IMR-90 (cell line): ENCODE measurements at regions not wholly inside any gene's neighbourhood (a gene's known extent, or its start where the extent isn't known, plus 50 kb on each side); places are given as distances from the start of the nearest gene placed in this dataset.

Experiments
- ATAC-seq: fragments of 200-7000 bp; cut with Tn5 transposase; 2 replicates; pipeline ENCODE4 v1.9.1; 2020; ENCODE audit warnings: low read depth, mild to moderate bottlenecking, moderate library complexity
- BruUV-seq: library from RNA; stranded (reverse); fragments of 400-500 nt; replicated peaks from 2 replicates; lab custom pipeline; 2021; lab: Mats Ljungman, UMichigan
- CTCF ChIA-PET: fragments of 300-600 bp; formaldehyde crosslinking; extraction: SDS; loops from one replicate; lab custom pipeline; 2021; ENCODE audit warnings: antibody characterized with exemption; lab: Yijun Ruan, JAX
- POLR2A ChIA-PET: fragments of 300-600 bp; sonication (Branson Sonifier 250); formaldehyde crosslinking; loops from one replicate; lab custom pipeline; 2022; ENCODE audit warnings: antibody characterized with exemption; ENCODE audit not compliant: unreplicated experiment; lab: Charles Lee
- DNase-seq: peaks from one replicate; pipeline ENCODE4 v3.0.0; 2013
- H2AFZ ChIP-seq: replicated peaks from 2 replicates; pipeline ENCODE3; 2013; ENCODE audit warnings: low read length, mild to moderate bottlenecking; ENCODE audit not compliant: poor library complexity
- H2AK5ac ChIP-seq: 2 replicates; pipeline ENCODE4 v1.6.1; 2013; ENCODE audit warnings: low read depth, low read length, inconsistent platforms
- H2AK9ac ChIP-seq: replicated peaks from 2 replicates; pipeline ENCODE3; 2013; ENCODE audit warnings: mild to moderate bottlenecking, low read depth, low read length, moderate library complexity; ENCODE audit not compliant: poor library complexity
- H2BK120ac ChIP-seq: 2 replicates; pipeline ENCODE4 v1.6.1; 2013; ENCODE audit warnings: low read depth, low read length, inconsistent platforms
- H2BK15ac ChIP-seq: 3 replicates; pipeline ENCODE4 v1.6.1; 2013; ENCODE audit warnings: low read depth, low read length, inconsistent platforms
- H2BK20ac ChIP-seq: 2 replicates; pipeline ENCODE4 v1.6.1; 2013; ENCODE audit warnings: low read depth, mild to moderate bottlenecking, inconsistent platforms, low read length, moderate library complexity
- H2BK5ac ChIP-seq: 2 replicates; pipeline ENCODE4 v1.6.1; 2013; ENCODE audit warnings: mild to moderate bottlenecking, low read depth, low read length, inconsistent platforms; ENCODE audit not compliant: poor library complexity, severe bottlenecking
- H3K14ac ChIP-seq: replicated peaks from 2 replicates; pipeline ENCODE4 v1.6.1; 2013; ENCODE audit warnings: low read depth, low read length, inconsistent platforms
- H3K18ac ChIP-seq: 2 replicates; pipeline ENCODE4 v1.6.1; 2013; ENCODE audit warnings: low read depth, low read length, control low read depth
- H3K23ac ChIP-seq: 2 replicates; pipeline ENCODE4 v1.6.1; 2013; ENCODE audit warnings: low read depth, low read length, inconsistent platforms
- H3K27ac ChIP-seq: 2 replicates; pipeline ENCODE4 v1.5.1; 2013; ENCODE audit warnings: mild to moderate bottlenecking, control low read depth, low read length; ENCODE audit not compliant: insufficient read depth
- H3K27me3 ChIP-seq: 2 replicates; pipeline ENCODE4 v1.6.1; 2013; ENCODE audit warnings: low read length; ENCODE audit not compliant: control insufficient read depth, insufficient read depth
- H3K36me3 ChIP-seq: 2 replicates; pipeline ENCODE4 v1.6.1; 2013; ENCODE audit warnings: low read length, mixed read lengths; ENCODE audit not compliant: control insufficient read depth, insufficient read depth
- H3K4ac ChIP-seq: 2 replicates; pipeline ENCODE4 v1.6.1; 2013; ENCODE audit warnings: low read depth, low read length, inconsistent platforms
- H3K4me1 ChIP-seq: 2 replicates; pipeline ENCODE4 v1.6.1; 2013; ENCODE audit warnings: low read length, mixed read lengths; ENCODE audit not compliant: control insufficient read depth, insufficient read depth
- H3K4me2 ChIP-seq: 2 replicates; pipeline ENCODE4 v1.6.1; 2013; ENCODE audit warnings: low read depth, mild to moderate bottlenecking, control low read depth, low read length, moderate library complexity
- H3K4me3 ChIP-seq: 2 replicates; pipeline ENCODE4 v1.5.1; 2013; ENCODE audit warnings: low read depth, mild to moderate bottlenecking, control low read depth, low read length, moderate library complexity; ENCODE audit not compliant: insufficient read depth
- H3K56ac ChIP-seq: 2 replicates; pipeline ENCODE4 v1.6.1; 2013; ENCODE audit warnings: low read length, inconsistent platforms; ENCODE audit not compliant: insufficient read depth; ENCODE audit errors: extremely low read depth
- H3K79me1 ChIP-seq, 2 experiments: 2 replicates each; pipeline ENCODE4 v1.6.1; 2013; ENCODE audit warnings: low read length in 2 of 2, inconsistent platforms in 1 of 2, low read depth in 1 of 2
- H3K9ac ChIP-seq: 2 replicates; pipeline ENCODE4 v1.6.1; 2013; ENCODE audit warnings: low read depth, low read length, control low read depth
- H3K9me1 ChIP-seq: 2 replicates; pipeline ENCODE4 v1.6.1; 2013; ENCODE audit warnings: low read length, inconsistent platforms; ENCODE audit not compliant: insufficient read depth
- H3K9me3 ChIP-seq: 2 replicates; pipeline ENCODE4 v1.6.1; 2013; ENCODE audit warnings: low read length; ENCODE audit not compliant: control insufficient read depth, insufficient read depth
- H4K20me1 ChIP-seq: 2 replicates; pipeline ENCODE4 v1.6.1; 2013; ENCODE audit warnings: low read length, inconsistent platforms; ENCODE audit not compliant: insufficient read depth
- H4K5ac ChIP-seq: 2 replicates; pipeline ENCODE4 v1.6.1; 2013; ENCODE audit warnings: mild to moderate bottlenecking, low read depth, low read length, control low read depth
- H4K8ac ChIP-seq, 2 experiments: 2 replicates each; pipeline ENCODE4 v1.6.1; 2013; ENCODE audit warnings: low read depth in 2 of 2, low read length in 2 of 2, control low read depth in 1 of 2, inconsistent platforms in 1 of 2
- H4K91ac ChIP-seq: 2 replicates; pipeline ENCODE4 v1.6.1; 2013; ENCODE audit warnings: low read depth, low read length, inconsistent platforms; ENCODE audit not compliant: insufficient read depth
- BHLHE40 ChIP-seq: fragments of 150-350 bp; IDR thresholded peaks from 2 replicates; pipeline ENCODE4 v1.6.1; 2016; ENCODE audit warnings: mild to moderate bottlenecking, low read depth, low read length
- CEBPB ChIP-seq: IDR thresholded peaks from 2 replicates; pipeline ENCODE4 v1.6.1; 2012; ENCODE audit warnings: low read depth, low read length, improper control_type of control experiment
- CHD1 ChIP-seq: IDR thresholded peaks from 2 replicates; pipeline ENCODE4 v1.6.1; 2012; ENCODE audit warnings: low read depth, low read length, improper control_type of control experiment
- FOS ChIP-seq: fragments of 150-350 bp; IDR thresholded peaks from 2 replicates; pipeline ENCODE4 v1.6.1; 2016; ENCODE audit warnings: low read depth, low read length
- MAFK ChIP-seq: IDR thresholded peaks from 2 replicates; pipeline ENCODE4 v1.6.1; 2012; ENCODE audit warnings: low read depth, low read length, improper control_type of control experiment
- MAZ ChIP-seq: IDR thresholded peaks from 2 replicates; pipeline ENCODE4 v1.6.1; 2012; ENCODE audit warnings: low read depth, mild to moderate bottlenecking, low read length, improper control_type of control experiment, moderate library complexity, borderline replicate concordance
- MXI1 ChIP-seq: IDR thresholded peaks from 2 replicates; pipeline ENCODE4 v1.6.1; 2012; ENCODE audit warnings: low read depth, mild to moderate bottlenecking, low read length, moderate library complexity, borderline replicate concordance
- NFE2L2 ChIP-seq: fragments of 150-350 bp; IDR thresholded peaks from 2 replicates; pipeline ENCODE4 v1.6.1; 2016; ENCODE audit warnings: low read depth, mild to moderate bottlenecking, low read length
- POLR2A ChIP-seq: IDR thresholded peaks from 2 replicates; pipeline ENCODE4 v1.6.1; 2012; ENCODE audit warnings: mild to moderate bottlenecking, low read depth, low read length
- RAD21 ChIP-seq: IDR thresholded peaks from 2 replicates; pipeline ENCODE4 v1.6.1; 2012; ENCODE audit warnings: low read length, improper control_type of control experiment
- RCOR1 ChIP-seq: IDR thresholded peaks from 2 replicates; pipeline ENCODE4 v1.6.1; 2012; ENCODE audit warnings: mild to moderate bottlenecking, low read length, improper control_type of control experiment; ENCODE audit not compliant: insufficient replicate concordance
- RFX5 ChIP-seq: IDR thresholded peaks from 2 replicates; pipeline ENCODE4 v1.8.0; 2012; ENCODE audit warnings: low read depth, mild to moderate bottlenecking, low read length, moderate library complexity
- SMC3 ChIP-seq: fragments of 150-350 bp; IDR thresholded peaks from 2 replicates; pipeline ENCODE4 v1.6.1; 2016; ENCODE audit warnings: low read depth, mild to moderate bottlenecking, antibody characterized with exemption, low read length, moderate library complexity
- USF2 ChIP-seq: fragments of 150-350 bp; IDR thresholded peaks from 2 replicates; pipeline ENCODE4 v1.6.1; 2017; ENCODE audit warnings: mild to moderate bottlenecking, antibody characterized with exemption, low read length, low read depth
- WGBS, 2 experiments: methylation state at CpG; one replicate each; pipeline versions ENCODE4 v1.1.5 to v1.1.7; 2013; ENCODE audit warnings: missing lambda C conversion rate in 2 of 2; ENCODE audit not compliant: insufficient read length in 1 of 2; ENCODE audit errors: extremely low coverage in 2 of 2; 5-methylcytosine and 5-hydroxymethylcytosine counted together
- dilution Hi-C: fragments of 300-500 bp; cut with HindIII; formaldehyde crosslinking; loops from one replicate; pipeline ENCODE4 v1.14.3; 2018; ENCODE audit warnings: low sequenced_read_pairs; ENCODE audit not compliant: unreplicated experiment
- in situ Hi-C: fragments of 300-500 bp; cut with MboI; formaldehyde crosslinking; loops from 3 replicates; pipeline ENCODE4 v1.14.3; 2019; ENCODE audit warnings: low sequenced_read_pairs, inconsistent platforms, mixed read lengths
- intact Hi-C: fragments of 100-400 bp; cut with micrococcal nuclease; formaldehyde crosslinking; loops from 2 replicates; pipeline ENCODE4 v1.10.0; 2022
- TF ChIP-seq, protein P1 (sequence below): fragments of 150-350 bp; IDR thresholded peaks from 2 replicates; pipeline ENCODE4 v1.6.1; 2016; ENCODE audit warnings: low read depth, mild to moderate bottlenecking, low read length, moderate library complexity, borderline replicate concordance
- TF ChIP-seq, protein P2 (sequence below): conservative IDR thresholded peaks from 2 replicates; pipeline ENCODE4 v1.5.1; 2012; ENCODE audit warnings: mild to moderate bottlenecking, low read depth, low read length, improper control_type of control experiment

DNA sequence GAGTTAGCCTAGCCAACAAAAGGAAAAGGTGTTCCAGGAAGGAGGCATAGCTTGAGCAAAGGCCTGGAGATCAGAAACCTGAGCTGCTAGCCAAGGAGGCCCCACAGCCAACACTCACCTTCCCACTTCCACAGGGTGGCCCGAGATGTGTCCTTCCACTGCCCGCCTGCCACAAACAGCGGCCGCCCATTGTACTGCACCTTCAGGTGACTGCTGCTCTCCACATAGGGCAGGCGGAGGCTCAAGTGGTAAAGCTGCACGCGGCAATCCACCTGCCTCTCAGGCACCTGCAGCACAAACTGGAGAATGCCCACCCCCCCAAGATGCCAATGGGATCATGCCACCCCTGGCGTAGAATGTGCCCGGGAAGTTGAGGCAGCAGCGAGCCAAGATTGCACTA is 111.5 kb downstream of the RMI2 start:
- dilution Hi-C loops = no loop called here
- H2BK20ac ChIP-seq = no peak overlapping the region
- no peak for DNase-seq
- no peak overlapping the region for H2AK5ac ChIP-seq
- 96% methylated on average over 9 of the region's 10 CpGs; no CpG with 5 or more reads in 1 of the 2 experiments for WGBS, 2 experiments
- ChIA-PET CTCF (interaction anchor here (0.6 kb wide), 1 partner anchor 189 kb away, joined by 6 read pairs; no protein-coding TSS in a partner anchor), POLR2A (no interaction called here)
- in situ Hi-C loops = no loop called here
- no peak overlapping the region for H3K14ac ChIP-seq
- H3K27ac ChIP-seq = no peak overlapping the region
- no peaks in the 10 kb centered on the region for H3K36me3 ChIP-seq
- H3K9ac ChIP-seq = no peak overlapping the region
- no peak for ATAC-seq
- H4K8ac ChIP-seq = no peak overlapping the region
- H3K18ac ChIP-seq = no peak overlapping the region
- no peak for TF ChIP-seq BHLHE40
- TF ChIP-seq, protein P1, sequence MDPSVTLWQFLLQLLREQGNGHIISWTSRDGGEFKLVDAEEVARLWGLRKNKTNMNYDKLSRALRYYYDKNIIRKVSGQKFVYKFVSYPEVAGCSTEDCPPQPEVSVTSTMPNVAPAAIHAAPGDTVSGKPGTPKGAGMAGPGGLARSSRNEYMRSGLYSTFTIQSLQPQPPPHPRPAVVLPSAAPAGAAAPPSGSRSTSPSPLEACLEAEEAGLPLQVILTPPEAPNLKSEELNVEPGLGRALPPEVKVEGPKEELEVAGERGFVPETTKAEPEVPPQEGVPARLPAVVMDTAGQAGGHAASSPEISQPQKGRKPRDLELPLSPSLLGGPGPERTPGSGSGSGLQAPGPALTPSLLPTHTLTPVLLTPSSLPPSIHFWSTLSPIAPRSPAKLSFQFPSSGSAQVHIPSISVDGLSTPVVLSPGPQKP = no peak
- TF ChIP-seq MAZ = no peak
- TF ChIP-seq MXI1 = no peak
- TF ChIP-seq RCOR1 = no peak
- no peak for TF ChIP-seq MAFK
- TF ChIP-seq FOS = no peak
- TF ChIP-seq RAD21 = no peak
- TF ChIP-seq, protein P2, sequence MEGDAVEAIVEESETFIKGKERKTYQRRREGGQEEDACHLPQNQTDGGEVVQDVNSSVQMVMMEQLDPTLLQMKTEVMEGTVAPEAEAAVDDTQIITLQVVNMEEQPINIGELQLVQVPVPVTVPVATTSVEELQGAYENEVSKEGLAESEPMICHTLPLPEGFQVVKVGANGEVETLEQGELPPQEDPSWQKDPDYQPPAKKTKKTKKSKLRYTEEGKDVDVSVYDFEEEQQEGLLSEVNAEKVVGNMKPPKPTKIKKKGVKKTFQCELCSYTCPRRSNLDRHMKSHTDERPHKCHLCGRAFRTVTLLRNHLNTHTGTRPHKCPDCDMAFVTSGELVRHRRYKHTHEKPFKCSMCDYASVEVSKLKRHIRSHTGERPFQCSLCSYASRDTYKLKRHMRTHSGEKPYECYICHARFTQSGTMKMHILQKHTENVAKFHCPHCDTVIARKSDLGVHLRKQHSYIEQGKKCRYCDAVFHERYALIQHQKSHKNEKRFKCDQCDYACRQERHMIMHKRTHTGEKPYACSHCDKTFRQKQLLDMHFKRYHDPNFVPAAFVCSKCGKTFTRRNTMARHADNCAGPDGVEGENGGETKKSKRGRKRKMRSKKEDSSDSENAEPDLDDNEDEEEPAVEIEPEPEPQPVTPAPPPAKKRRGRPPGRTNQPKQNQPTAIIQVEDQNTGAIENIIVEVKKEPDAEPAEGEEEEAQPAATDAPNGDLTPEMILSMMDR = no peak
- TF ChIP-seq POLR2A = no peak
- TF ChIP-seq USF2 = no peak
- no peak for TF ChIP-seq CHD1
- no peak for TF ChIP-seq SMC3
- TF ChIP-seq NFE2L2 = no peak
- no peak for TF ChIP-seq RFX5
- TF ChIP-seq CEBPB = no peak
- H3K4ac ChIP-seq = no peak overlapping the region
- no peak overlapping the region for H3K56ac ChIP-seq
- H3K9me3 ChIP-seq = no peaks in the 10 kb centered on the region
- H2BK5ac ChIP-seq = no peak overlapping the region
- H4K91ac ChIP-seq = no peak overlapping the region
- no peak overlapping the region for H4K5ac ChIP-seq
- BruUV-seq = no TSS peak
- no peak overlapping the region for H3K4me2 ChIP-seq
- H2BK15ac ChIP-seq = no peak overlapping the region
- H3K4me3 ChIP-seq = no peak overlapping the region
- no peak overlapping the region for H3K23ac ChIP-seq
- no peak overlapping the region for H2AFZ ChIP-seq
- H2AK9ac ChIP-seq = no peak overlapping the region
- no peak overlapping the region for H2BK120ac ChIP-seq
- H4K20me1 ChIP-seq = no peaks in the 10 kb centered on the region
- no peaks in the 10 kb centered on the region for H3K79me1 ChIP-seq
- no peaks in the 10 kb centered on the region for H3K4me1 ChIP-seq
- no peaks in the 10 kb centered on the region; the same call in 1 of the 2 replicates for H3K9me1 ChIP-seq
- H3K27me3 ChIP-seq = peaks cover 15% of the 10 kb centered on the region
- intact Hi-C loops = no loop called here
